Inferior parietal cortex (tissue), 1 donor: ENCODE measurements at regions not wholly inside any gene's neighbourhood (a gene's known extent, or its start where the extent isn't known, plus 50 kb on each side); places are given as distances from the start of the nearest gene placed in this dataset.

Experiments used
- DNase-seq: peaks from one replicate; pipeline ENCODE4 v3.0.0-alpha.2; 2016; ENCODE audit errors: extremely low spot score

GRCh38 chr2:88283886-88284592, 113.9 kb downstream of the THNSL2 start:
- DNase-seq = no peak

GRCh38 chr2:88281302-88282217, 111.4 kb downstream of the THNSL2 start:
- DNase-seq = no peak

GRCh38 chr2:88269836-88270235, 99.7 kb downstream of the THNSL2 start:
- no peak for DNase-seq

- DNase-seq = peak; percentile 27
Observed at GRCh38 chr2:88265352-88266303, 95.5 kb downstream of the THNSL2 start.

GRCh38 chr2:88263861-88264260, 93.7 kb downstream of the THNSL2 start:
- DNase-seq = no peak

GRCh38 chr2:88261725-88262124, 91.6 kb downstream of the THNSL2 start:
- DNase-seq = no peak

GRCh38 chr2:88258208-88258607, 88.1 kb downstream of the THNSL2 start:
- no peak for DNase-seq

- DNase-seq = no peak
Observed at GRCh38 chr2:88254437-88255091, 84.4 kb downstream of the THNSL2 start.

- no peak for DNase-seq
Observed at GRCh38 chr2:88253997-88254396, 83.9 kb downstream of the THNSL2 start.

GRCh38 chr2:88253375-88253774, 83.2 kb downstream of the THNSL2 start:
- no peak for DNase-seq

- DNase-seq = no peak
Observed at GRCh38 chr2:88252646-88253045, 82.5 kb downstream of the THNSL2 start.

- DNase-seq = no peak
Observed at GRCh38 chr2:88252111-88252510, 82.0 kb downstream of the THNSL2 start.

GRCh38 chr2:88250404-88250803, 80.3 kb downstream of the THNSL2 start:
- no peak for DNase-seq

- no peak for DNase-seq
Observed at GRCh38 chr2:88248280-88248828, 78.2 kb downstream of the THNSL2 start.

- DNase-seq = no peak
Observed at GRCh38 chr2:88247531-88247930, 77.4 kb downstream of the THNSL2 start.

- no peak for DNase-seq
Observed at GRCh38 chr2:88245109-88245508, 75.0 kb downstream of the THNSL2 start.

- DNase-seq = no peak
Observed at GRCh38 chr2:88239781-88240180, 69.6 kb downstream of the THNSL2 start.

GRCh38 chr2:88236666-88237065, 66.5 kb downstream of the THNSL2 start:
- no peak for DNase-seq
